NCI-H187 (cell line): ENCODE measurements at regions not wholly inside any gene's neighbourhood (a gene's known extent, or its start where the extent isn't known, plus 50 kb on each side); places are given as distances from the start of the nearest gene placed in this dataset.
"Not testable (repeated sequence)": the region's sequence is repeated elsewhere in the genome, so short reads cannot be mapped to it uniquely, and the experiment has no call there.

ENCODE experiments used
- DNase-seq, 2 experiments: peaks; one replicate each; lab custom pipeline; 2025; lab: John Stamatoyannopoulos, UW

DNA sequence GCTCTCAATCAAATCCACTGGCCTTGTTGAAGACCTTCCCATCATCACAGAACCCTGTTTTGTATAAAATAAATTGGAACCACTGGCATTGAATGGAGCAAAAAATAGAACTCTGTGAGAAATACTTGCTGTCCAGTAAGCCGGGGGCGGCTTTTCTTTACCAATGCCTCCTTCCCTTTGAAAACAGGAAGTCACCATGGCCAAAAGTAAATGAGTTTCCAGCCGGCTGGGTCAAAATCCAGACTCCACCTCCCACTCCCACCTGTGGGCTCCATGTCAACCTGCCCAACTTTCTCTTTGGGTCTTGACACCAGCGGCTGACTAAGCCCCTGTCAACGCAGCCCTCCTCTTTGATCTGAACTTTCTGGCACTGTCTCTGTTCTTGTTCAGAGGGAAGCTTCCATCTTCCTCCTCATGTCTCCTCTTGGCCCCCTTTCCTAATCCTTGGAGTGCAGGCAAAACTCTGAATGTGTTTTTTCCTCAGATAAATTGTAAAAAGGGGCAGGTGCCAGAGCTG, 95.2 kb downstream of the TFAP2C start:
- DNase-seq = no peak

DNA sequence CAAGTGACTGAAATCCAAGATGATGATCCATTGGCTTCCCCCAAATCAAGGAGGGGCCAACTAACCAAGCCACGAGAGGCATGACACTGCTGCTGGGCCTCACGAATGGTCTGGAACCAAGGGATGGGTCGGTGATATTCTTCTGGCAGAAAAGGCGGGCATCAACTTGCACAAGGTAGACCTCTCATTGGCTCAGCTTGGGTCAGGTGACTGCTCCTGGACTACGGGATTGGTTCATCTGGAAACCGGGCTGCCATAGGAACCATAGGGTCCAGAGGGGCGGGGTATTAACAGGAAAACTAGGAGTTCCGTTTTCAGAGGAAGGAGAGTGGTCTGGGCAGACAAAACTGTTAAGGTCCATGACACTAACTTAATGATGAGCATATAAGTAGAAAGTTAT, 100.9 kb downstream of the TFAP2C start:
- DNase-seq = no peak

DNA sequence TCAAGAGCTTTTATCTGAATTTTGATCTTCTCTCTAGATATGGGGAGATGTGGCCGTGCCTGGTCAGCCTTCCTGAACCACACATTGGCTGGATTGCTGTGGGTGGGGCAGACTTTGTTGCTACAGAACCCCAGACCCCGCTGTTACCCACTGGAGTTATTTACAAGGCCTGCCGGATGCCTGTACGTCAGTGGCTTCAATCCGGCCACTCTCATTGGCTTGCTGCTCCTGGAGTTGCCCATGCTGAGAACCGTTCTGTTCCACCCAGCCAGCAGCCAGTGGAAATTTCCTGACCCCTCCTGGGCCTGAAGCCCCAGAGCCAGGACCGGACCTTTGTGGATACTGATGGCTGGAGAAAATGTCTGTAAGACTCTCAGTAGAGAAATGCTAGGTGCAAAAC, 101.9 kb downstream of the TFAP2C start:
- no peak for DNase-seq

DNA sequence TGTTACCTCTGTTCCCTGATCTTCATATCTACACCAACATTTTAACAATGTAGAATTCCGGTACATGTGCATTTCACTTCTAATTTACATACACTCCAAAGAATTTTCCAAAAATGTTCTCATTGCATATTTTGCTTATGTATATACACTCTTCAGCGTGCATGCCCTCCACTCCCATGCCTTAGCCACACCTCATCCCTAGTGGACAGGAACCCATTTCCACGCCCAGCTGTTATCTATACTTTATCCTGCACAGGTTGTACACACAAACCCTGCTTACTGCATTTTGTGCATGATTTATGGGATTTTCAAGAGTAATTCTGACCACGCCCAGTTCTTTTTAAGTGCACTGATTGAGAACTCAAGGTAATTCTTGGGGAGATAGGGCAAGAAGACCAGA, 102.4 kb downstream of the TFAP2C start:
- no peak for DNase-seq

DNA sequence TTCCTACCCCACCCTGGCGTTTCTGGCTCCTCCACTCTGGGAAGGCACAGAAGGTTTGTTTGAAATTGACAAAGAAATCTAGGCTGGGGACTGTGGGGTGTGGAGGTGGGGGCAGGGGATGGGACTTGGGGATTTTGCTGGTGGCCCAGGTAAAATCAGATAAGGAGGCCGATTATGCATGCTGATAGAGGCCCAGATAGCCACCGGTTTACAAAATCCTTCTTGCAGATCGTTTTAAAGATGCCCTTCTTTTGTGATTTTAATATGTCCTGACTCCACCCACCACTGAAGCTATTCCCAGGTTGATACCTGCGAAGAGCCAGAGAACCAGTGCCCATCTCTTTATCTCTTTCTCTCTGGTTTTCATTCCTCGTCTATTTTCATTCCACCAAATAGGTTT, 104.9 kb downstream of the TFAP2C start:
- DNase-seq = no peak

DNA sequence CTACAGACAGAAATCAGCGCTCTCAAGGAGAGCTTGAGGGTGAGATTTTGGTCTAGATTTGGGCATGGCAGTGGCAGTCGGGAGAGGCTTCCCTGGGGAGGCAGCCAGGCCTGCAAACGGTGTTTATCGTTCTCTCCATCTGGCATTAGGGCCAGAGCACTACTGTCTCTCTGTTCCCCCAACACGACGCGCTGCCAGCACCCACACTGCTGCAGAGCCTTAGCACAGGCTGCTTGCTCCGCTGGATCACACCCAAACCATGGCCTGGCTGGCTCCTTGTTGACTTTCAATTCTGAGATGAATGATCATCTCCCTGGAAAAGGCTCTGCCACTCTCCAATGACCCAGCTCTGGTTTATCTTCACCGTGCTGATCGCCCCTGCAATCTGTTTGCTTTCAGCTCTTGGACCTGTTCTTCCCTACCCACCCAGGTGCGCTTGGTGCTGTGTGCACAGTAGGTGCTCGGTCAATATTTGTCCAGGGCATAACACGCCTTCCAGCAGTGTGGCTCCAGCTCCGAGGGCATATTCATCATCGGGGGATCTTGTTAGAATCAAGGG, 106.1 kb downstream of the TFAP2C start:
- no peak for DNase-seq

DNA sequence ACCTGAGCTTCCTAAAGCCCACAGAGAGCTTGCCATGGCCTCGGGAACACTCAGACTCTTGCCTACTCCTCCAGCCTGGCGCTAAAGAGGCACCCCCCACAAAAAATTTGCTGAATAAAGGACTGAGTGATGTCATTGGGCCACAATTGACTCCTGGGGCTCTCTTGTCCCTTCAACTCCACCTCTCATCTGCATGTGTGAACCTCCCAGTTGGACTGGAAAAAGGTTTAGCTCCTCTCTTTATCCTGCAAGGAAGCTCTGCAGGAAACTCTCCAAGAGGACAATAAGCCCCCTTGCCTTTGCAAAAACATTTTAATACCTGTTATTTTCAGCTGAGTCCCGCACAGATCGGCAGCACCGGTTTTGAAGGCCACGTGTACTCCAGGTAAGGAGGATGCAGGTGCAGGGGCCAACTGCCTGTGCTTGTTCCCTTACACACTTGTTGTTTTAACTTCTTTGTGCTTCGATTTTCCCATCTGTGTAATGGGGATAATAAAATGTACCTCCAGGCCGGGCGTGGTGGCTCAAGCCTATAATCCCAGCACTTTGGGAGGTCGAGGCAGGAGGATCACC, 107.3 kb downstream of the TFAP2C start:
- DNase-seq = no peak

DNA sequence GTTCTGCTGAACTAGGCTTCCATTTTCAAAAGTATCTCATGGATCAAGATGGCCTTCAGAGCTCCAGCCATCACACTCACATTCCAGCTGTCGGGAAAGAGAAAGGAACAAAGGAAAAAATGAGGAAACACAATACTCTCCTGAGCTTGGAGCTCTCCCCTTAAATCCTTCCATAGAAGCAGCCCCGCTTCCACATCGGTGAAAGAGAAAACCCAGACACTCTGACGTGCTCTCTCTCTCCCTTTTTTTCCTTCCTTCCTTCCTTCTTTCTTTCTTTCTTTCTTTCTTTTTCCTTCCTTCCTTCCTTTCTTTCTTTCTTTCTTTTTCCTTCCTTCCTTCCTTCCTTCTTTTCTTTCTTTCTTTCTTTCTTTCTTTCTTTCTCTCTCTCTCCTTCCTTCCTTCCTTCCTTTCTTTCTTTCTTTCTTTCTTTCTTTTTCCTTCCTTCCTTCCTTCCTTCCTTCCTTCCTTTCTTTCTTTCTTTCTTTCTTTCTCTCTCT, 115.3 kb downstream of the TFAP2C start:
- DNase-seq = not testable (repeated sequence)

DNA sequence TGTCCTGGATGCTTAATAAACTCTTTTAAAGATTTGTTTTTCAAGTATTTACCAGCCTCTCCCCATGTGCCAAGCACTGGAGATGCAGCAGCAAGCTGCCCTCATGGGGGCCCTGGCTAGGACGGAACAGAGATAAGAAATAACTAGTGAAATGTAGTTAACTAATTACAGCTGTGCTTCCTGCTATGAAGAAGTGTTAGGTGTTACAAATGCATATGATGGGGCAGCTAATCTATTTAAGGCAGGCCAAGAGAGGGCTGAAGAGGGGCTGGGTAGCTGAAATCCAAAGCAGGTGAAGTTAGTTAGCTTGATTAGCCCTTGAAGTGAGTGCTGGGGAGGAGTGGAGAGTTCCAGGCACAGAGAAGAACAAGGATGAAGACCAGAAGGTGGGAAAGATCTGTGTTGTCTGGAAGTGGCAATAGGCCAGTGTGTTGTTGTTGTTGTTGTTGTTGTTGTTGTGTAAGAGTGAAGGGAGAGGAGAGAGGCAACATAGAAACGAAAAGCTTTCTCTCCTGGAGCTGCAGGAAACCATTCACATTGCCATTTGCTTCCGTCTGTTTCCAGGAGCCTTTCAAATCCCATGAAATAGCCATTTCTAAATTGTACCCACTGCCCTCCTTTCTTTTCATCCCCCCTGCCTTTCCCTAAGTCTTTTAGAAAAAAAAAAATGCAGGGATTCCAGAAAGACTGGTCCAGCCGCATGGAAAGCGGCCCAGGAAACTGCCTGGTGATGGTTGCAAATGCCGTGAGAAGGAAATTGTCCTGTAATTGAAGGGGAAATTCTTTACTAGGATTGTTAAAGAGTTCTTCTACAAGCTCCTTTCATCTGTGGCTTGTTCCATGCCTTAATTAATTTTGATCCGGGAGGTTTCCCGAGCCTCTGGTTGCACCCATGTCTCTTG, 119.6 kb downstream of the TFAP2C start:
- DNase-seq = no peak

DNA sequence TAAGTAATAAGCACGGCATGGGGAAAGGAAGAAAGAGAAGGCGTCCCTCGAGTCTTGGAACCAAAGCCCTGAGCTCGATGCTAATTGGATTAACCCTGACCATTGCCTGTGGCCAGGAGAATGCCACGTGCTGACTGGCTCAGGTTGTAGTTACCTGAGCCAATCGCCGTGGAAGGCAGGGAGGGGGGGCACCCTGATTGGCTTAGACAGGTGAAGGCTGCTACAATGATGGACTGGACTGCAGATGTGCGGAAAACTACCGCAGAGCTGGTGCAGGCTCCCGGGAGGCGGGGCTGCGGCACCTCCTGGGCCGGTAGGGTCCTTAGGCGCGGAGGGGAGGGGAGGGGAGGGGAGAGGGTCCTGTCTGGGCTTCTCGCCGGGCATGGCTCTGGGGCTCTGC, 121.3 kb downstream of the TFAP2C start:
- DNase-seq = no peak

DNA sequence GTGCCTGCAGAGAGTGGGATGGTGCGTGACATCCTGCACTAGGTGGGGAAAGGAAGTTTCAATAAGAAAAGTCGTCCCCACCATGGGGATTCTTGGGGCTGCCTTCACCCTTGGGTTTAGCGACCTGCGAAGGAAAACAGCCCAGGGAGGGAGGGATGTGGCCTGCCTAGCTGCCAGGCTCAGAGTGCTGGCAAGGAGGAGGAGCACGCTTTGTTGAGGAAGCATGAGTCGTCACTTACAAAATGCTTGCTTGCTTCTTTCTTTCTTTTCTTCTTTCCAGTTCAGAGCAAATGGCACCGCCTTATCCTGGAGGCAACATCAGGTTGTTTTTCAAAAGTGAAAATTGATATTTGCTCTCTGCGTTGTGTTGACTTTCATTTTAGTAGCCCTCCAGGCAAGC, 123.2 kb downstream of the TFAP2C start:
- no peak for DNase-seq

DNA sequence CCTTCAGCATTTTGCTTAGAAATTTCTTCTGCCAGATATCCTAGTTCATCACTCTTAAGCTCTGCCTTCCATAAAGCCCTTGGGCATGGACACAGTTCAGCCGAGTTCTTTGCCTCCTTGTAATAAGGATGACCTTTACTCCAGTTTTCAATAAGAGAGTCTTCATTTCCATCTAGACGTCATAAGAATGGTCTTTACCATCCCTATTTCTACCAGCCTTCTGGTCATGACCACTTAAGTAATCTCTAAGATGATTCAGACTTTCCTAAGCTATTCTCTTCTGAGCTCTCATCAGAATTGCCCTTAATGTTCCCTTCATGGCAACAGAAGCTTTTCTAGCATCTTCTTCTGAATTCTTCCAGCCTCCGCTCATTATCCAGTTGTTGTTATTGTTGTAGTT, 126.1 kb downstream of the TFAP2C start:
- DNase-seq = no peak

DNA sequence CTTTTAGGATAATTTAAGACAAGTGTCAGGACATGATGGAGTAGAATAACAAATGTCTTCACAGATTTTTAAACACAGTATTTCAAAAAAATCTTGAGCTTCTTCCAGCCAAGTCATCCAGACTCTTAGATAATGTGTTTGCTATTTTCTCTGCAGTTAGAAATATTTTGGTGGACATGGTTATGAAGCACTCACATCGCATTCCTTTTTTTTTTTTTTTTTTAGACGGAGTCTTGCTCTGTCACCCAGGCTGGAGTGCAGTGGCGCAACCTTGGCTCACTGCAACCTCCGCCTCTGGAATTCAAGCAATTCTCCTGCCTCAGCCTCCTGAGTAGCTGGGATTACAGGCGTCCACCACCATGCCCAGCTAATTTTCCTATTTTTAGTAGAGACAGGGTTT, 127.6 kb downstream of the TFAP2C start:
- not testable (repeated sequence) for DNase-seq

DNA sequence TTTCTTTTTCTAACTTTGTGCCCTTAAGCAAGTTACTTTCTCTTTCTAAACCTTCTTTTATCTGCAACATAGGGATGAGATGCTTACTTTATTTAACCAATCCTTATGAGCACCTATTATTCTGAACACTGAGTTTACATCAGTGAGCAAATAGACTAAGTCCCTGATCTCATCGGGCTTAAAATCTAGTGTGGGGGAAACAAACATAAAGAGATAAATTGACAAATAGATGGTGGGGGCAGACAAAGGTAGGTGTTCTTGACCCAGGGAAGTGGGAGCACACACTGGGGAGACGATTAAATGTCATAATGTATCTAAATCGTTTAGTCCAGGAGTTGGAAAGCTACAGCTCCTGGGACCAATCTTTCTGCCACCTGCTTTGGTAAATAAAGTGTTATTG, 129.6 kb downstream of the TFAP2C start:
- DNase-seq = no peak

DNA sequence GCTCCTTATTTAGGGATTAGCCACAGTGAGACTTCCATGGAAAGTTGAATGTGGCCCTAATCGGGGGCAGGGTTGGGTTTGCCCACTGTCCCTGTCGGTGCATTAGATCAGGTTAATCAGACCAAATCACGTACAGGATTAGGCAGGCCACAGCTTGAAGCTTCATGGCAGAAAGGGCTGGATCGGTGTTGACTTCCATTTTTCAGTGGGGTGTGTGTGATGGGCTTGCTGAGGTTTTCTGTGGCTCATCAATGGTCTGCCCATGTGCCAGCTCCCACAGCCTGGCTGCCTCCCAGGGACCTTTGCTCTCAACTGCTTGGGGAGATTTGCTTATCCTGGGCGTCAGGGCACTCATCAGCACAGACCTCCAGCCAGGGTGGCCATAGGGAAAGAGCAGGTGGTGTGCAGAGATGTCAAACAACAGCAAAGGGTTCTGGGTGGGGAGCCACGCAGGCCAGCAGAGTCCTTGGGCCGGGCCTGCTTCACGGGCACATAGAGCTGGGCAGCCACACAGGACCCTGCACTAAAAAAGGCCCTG, 130.7 kb downstream of the TFAP2C start:
- no peak for DNase-seq

DNA sequence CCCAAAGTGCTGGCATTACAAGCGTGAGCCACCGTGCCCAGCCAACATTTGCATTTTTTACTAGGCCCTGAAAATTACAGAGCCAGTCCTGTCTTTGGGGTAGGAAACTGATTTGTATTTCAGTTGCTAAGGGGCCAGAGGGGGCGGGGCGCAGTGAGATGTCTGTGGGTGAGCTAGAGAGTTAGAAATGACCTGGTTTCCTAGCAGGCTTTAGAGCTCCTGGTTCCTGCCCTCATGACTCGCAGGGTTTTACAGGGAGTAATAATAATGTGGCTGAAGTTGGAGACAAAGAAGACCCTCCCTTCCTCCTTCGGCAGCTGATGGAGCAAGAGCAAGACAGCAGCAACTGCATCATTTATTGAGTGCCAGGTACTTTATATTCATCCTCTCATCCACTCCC, 131.5 kb downstream of the TFAP2C start:
- no peak for DNase-seq

DNA sequence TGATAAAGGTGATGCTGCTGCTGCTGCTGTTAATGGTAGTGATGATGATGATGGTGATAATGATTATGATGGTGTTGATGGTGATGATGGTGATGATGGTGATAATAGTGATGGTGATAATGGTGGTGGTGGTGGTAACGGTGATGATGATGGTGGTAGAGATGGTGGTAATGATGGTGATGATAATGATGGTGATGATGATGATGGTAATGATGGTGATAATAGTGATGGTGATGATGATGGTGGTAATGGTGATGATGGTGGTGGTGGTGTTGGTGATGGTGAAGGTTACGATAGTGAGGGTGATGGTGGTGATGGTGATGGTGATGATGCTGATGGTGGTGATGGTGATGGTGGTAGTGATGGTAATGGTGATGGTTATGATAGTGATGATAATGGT, 132.3 kb downstream of the TFAP2C start:
- DNase-seq = no peak

DNA sequence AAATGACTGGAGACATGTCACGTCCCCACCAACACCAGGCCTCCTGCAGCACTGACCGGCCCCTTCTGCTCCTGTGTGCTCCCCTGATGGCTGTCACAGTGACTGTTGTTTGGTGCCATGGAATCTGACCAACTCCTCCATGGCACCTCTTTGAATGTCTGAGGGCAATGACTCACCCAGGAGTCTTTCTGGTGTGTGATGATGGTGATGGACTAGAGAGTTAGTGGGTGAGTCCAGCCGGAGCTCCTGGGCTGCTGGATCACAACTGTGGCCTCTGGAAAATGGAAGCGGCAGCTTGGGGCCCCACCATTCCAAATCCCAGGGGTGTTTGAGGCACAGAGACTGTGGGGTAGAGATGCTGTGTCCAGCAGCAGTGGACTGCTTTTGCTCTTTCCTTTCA, 133.3 kb downstream of the TFAP2C start:
- DNase-seq = no peak

DNA sequence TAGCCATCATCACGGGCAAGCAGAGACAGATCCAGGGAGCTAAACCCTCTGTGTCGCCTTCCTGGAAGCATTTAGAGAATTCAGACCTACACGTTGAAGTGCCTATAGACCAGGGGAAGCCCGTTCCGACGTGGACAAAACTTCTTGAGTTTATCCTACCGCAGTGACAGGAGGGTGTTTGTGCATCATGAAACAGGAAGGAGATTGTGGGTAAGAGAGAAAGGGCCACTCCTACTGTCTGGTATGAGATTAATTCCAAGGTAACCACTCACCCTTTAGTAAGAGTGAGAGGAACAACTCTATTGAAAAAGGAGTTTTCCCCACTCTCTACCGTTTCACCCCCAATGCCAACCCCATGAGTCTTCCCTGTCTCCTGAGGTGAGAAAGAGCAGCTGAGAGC, 133.7 kb downstream of the TFAP2C start:
- no peak for DNase-seq

DNA sequence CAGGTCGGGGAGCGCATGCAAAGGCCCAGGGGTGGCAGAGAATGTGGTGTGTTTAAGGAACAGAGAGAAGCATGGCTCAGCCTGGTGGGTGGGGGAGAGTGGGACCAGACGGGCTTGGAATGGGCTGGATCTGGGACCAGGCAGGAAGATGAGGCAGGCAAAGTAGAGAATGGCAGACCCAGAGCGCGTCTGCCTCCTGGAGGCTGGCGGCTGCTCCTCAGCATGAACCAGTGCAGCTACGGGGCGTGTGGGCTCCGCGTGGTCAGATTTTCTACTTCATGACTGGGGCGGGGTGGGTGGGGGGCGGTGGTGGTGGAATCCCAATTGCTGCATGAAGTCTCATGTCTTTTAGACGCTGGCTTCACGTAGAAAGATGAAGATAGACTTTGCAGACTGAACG, 135.6 kb downstream of the TFAP2C start:
- no peak for DNase-seq

DNA sequence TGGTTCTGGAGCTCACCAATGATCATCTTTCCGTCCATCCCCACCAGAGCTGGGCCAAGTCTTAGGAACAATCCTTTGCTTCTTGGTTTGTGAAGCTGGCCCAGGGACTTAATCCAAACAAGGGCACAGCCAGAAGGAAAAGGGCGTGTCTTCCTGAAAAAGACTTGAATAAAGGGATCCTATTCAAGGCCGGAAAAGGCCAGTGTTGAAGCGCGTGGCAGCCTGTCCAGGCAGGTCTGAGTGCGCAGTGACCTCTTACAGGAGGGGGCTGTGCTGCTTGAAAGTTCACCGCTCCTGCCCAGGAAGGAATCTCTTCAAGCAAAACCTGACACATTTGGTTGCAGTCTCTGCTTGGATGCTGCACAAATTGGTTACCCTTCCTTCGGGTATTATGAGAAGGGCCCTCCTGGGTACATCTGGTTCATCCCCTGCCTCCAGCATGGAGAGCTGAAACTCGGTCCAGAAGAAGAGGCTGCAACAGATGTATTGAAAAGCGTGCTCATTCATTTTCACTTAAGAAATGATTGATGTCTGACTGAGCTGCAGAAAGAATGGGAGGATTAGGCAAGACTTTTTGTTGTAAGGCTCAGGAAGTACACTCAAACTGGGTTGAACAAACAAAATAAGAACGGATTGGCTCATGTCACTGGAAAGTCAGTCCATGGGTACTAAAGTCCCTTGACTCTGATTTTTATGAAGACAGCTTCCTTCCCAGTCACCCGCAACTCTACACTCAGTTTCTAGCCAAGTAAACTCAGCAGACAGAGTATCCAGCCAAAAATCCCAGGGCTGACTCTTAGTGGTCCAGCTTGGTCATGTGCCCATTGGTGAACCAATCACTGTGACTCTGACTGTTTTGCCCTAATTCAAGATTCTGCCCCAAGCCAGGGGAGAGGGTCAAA, 136.3 kb downstream of the TFAP2C start:
- DNase-seq = no peak

DNA sequence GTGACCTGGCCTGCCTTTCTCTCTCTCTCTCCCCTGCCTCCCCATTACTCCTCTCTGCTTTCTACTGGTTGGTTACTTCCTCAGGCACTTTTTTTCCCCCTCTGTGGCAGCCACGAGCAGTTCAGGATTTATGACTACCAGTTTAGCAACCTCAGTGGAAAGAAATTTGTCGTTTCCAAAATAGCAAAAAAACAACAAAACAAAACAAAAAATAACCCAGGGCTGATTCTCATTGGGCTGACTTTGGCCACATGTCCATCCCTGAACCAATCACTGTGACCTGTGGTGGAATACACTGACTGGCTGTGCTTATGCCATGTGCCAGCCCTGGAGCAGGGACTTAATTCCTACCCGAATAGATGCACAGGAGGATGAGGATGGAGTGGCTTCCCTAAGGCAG, 137.4 kb downstream of the TFAP2C start:
- no peak for DNase-seq
